Trophoblast cell (in vitro differentiated cells and primary cell): ENCODE measurements at regions not wholly inside any gene's neighbourhood (a gene's known extent, or its start where the extent isn't known, plus 50 kb on each side); places are given as distances from the start of the nearest gene placed in this dataset.
A peak's percentile ranks its signal among the peaks of the same experiment; 100 is the strongest.

Experiments
- DNase-seq, 2 donors: peaks; one replicate each; pipeline ENCODE4 v3.0.0-alpha.2; 2016
- H2AFZ ChIP-seq: 2 replicates; pipeline ENCODE4 v1.6.1; 2013; ENCODE audit warnings: low read length, moderate library complexity, mild to moderate bottlenecking; ENCODE audit not compliant: insufficient read depth, poor library complexity
- H2AK5ac ChIP-seq: 2 replicates; pipeline ENCODE4 v1.6.1; 2013; ENCODE audit warnings: mild to moderate bottlenecking, low read length
- H2BK120ac ChIP-seq: 2 replicates; pipeline ENCODE4 v1.6.1; 2013; ENCODE audit warnings: low read length, mild to moderate bottlenecking, moderate library complexity; ENCODE audit not compliant: insufficient read depth, poor library complexity
- H2BK12ac ChIP-seq: 2 replicates; pipeline ENCODE4 v1.6.1; 2013; ENCODE audit warnings: mild to moderate bottlenecking, low read length, moderate library complexity
- H2BK5ac ChIP-seq: 2 replicates; pipeline ENCODE4 v1.6.1; 2013; ENCODE audit warnings: low read length, low read depth, moderate library complexity, mild to moderate bottlenecking; ENCODE audit not compliant: poor library complexity
- H3K14ac ChIP-seq: 2 replicates; pipeline ENCODE4 v1.6.1; 2013; ENCODE audit warnings: mild to moderate bottlenecking, low read length
- H3K18ac ChIP-seq: 2 replicates; pipeline ENCODE4 v1.6.1; 2013; ENCODE audit warnings: mild to moderate bottlenecking, low read length
- H3K23ac ChIP-seq: 2 replicates; pipeline ENCODE4 v1.6.1; 2013; ENCODE audit warnings: low read length
- H3K27ac ChIP-seq: 2 replicates; pipeline ENCODE4 v1.5.1; 2013; ENCODE audit warnings: low read depth, mild to moderate bottlenecking, inconsistent platforms, low read length, moderate library complexity
- H3K27me3 ChIP-seq: 2 replicates; pipeline ENCODE4 v1.6.1; 2013; ENCODE audit warnings: inconsistent platforms, mild to moderate bottlenecking, low read length, moderate library complexity; ENCODE audit not compliant: insufficient read depth
- H3K36me3 ChIP-seq, 2 experiments: 1 replicate in 1 of 2; 2 replicates in 1 of 2; pipeline ENCODE4 v1.6.1; 2013; ENCODE audit warnings: low read length in 2 of 2, mild to moderate bottlenecking in 2 of 2, moderate library complexity in 1 of 2; ENCODE audit not compliant: insufficient read depth in 2 of 2, control insufficient read depth in 1 of 2
- H3K4ac ChIP-seq: 2 replicates; pipeline ENCODE4 v1.6.1; 2013; ENCODE audit warnings: low read depth, mild to moderate bottlenecking, low read length, moderate library complexity
- H3K4me1 ChIP-seq, 2 experiments: 1 replicate in 1 of 2; 2 replicates in 1 of 2; pipeline ENCODE4 v1.6.1; 2013; ENCODE audit warnings: low read length in 2 of 2, mild to moderate bottlenecking in 2 of 2, moderate library complexity in 1 of 2; ENCODE audit not compliant: insufficient read depth in 2 of 2, control insufficient read depth in 1 of 2
- H3K4me2 ChIP-seq: 2 replicates; pipeline ENCODE4 v1.6.1; 2013; ENCODE audit warnings: inconsistent platforms, mild to moderate bottlenecking, low read length, moderate library complexity
- H3K4me3 ChIP-seq: 2 replicates; pipeline ENCODE4 v1.5.1; 2013; ENCODE audit warnings: mild to moderate bottlenecking, low read depth, low read length, inconsistent platforms
- H3K79me1 ChIP-seq: one replicate; pipeline ENCODE4 v1.6.1; 2013; ENCODE audit warnings: low read length
- H3K79me2 ChIP-seq: 2 replicates; pipeline ENCODE4 v1.6.1; 2013; ENCODE audit warnings: low read length, mild to moderate bottlenecking; ENCODE audit not compliant: control insufficient read depth, insufficient read depth, poor library complexity
- H3K9ac ChIP-seq: 2 replicates; pipeline ENCODE4 v1.6.1; 2013; ENCODE audit warnings: mild to moderate bottlenecking, low read length
- H3K9me3 ChIP-seq: 2 replicates; pipeline ENCODE4 v1.6.1; 2013; ENCODE audit warnings: low read depth, mild to moderate bottlenecking, control low read depth, inconsistent platforms, low read length; ENCODE audit not compliant: insufficient read depth
- H4K12ac ChIP-seq: 2 replicates; pipeline ENCODE4 v1.6.1; 2013; ENCODE audit warnings: low read depth, mild to moderate bottlenecking, low read length, moderate library complexity
- H4K8ac ChIP-seq: 2 replicates; pipeline ENCODE4 v1.6.1; 2013; ENCODE audit warnings: low read depth, mild to moderate bottlenecking, low read length, moderate library complexity
- H4K91ac ChIP-seq: one replicate; pipeline ENCODE4 v1.6.1; 2013; ENCODE audit warnings: low read depth, mild to moderate bottlenecking, low read length, moderate library complexity
- WGBS: extraction: QIAGEN DNeasy Blood & Tissue Kit; methylation state at CpG from one replicate; pipeline ENCODE4 v1.1.7; 2013; ENCODE audit warnings: missing lambda C conversion rate; ENCODE audit not compliant: insufficient read length, insufficient coverage; ENCODE audit errors: extremely low coverage; 5-methylcytosine and 5-hydroxymethylcytosine counted together

DNA sequence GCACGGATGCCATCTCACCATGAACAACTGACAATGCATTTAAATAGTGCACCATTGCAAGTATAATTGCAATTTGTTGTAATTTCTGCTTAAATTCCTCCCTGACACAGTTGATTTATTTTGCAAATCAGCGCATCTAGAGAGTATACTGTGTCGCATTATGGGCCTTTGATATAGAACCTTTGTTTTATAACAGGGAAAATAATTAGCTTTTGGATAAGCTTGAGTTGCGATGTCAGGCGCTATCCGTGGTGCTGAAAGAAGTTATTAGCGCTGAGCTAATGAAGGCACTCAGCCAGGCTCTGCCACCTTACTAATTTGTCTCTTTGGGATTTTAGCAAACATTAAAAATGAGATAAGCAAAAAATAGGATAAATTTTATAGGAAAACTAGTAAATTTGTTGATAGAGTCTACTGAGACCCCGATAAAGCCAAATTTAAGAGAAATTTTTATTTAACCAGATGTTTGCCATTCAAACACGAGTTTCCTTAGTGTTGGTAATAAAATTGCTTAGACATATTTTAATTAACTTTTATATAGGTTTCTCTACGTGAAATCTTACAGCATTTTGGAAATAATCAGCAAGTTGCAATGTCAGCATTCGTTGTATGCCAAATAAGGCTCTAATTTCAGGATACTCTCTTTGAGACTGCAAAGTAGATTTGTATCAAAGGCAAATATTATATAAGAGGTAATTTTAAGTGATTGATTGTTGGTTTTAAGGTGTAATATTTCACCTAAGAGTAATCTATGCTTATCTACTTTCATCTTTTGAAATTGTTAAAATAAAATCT is 355.5 kb downstream of the TLR4 start:
- DNase-seq, result peak in 1 of 2 donors; percentile 55
- Histone ChIP-seq H3K4ac (no peak overlapping the region), H2BK120ac (no peak overlapping the region), H3K36me3 (no peaks in the 10 kb centered on the region), H2AFZ (no peak overlapping the region), H2BK12ac (no peak overlapping the region), H2AK5ac (no peak overlapping the region), H3K79me1 (no peaks in the 10 kb centered on the region), H4K12ac (no peak overlapping the region), H3K4me1 (no peaks in the 10 kb centered on the region), H3K27me3 (no peaks in the 10 kb centered on the region), H4K8ac (no peak overlapping the region), H2BK5ac (no peak overlapping the region), H4K91ac (no peak overlapping the region), H3K79me2 (no peaks in the 10 kb centered on the region), H3K9me3 (no peaks in the 10 kb centered on the region), H3K4me3 (no peak overlapping the region), H3K14ac (no peak overlapping the region), H3K4me2 (no peak overlapping the region), H3K23ac (no peak overlapping the region), H3K9ac (no peak overlapping the region), H3K27ac (no peak overlapping the region), H3K18ac (no peak overlapping the region)
- no CpG with 5 or more reads among the region's 11 CpGs for WGBS

DNA sequence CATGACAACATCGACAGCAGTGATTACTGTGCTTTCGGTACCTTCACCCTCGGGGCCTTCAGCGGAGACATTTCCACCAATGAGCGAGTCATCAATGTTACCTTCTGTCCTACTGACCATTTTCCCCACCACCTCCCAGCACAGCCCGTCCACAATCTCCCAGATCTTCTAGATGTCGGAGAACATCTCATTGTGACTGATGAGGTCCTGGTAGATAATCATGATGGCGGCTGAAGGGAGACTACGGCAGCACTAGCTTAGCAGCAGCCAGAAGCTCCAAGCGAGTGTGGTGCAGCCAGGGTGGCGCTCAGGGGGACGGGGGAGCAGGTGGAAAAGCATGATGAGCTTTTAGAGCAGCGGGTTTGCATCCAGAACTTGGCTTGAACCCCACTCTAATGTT is 379.0 kb downstream of the TLR4 start:
- no peak overlapping the region for H3K23ac ChIP-seq
- H2BK12ac ChIP-seq, result no peak overlapping the region
- no CpG with 5 or more reads among the region's 13 CpGs for WGBS
- H3K27me3 ChIP-seq, result no peaks in the 10 kb centered on the region
- no peak overlapping the region for H3K18ac ChIP-seq
- no peak overlapping the region for H3K4ac ChIP-seq
- H2AFZ ChIP-seq, result no peak overlapping the region
- H3K36me3 ChIP-seq, result no peaks in the 10 kb centered on the region
- H3K79me2 ChIP-seq, result no peaks in the 10 kb centered on the region
- H2AK5ac ChIP-seq, result no peak overlapping the region
- H3K14ac ChIP-seq, result no peak overlapping the region
- H3K4me2 ChIP-seq, result no peak overlapping the region
- H3K4me1 ChIP-seq, result no peaks in the 10 kb centered on the region
- H3K79me1 ChIP-seq, result no peaks in the 10 kb centered on the region
- H4K12ac ChIP-seq, result no peak overlapping the region
- H3K27ac ChIP-seq, result no peak overlapping the region
- no peak overlapping the region for H2BK5ac ChIP-seq
- no peak for DNase-seq
- no peak overlapping the region for H4K8ac ChIP-seq
- H3K9me3 ChIP-seq, result no peaks in the 10 kb centered on the region
- no peak overlapping the region for H3K4me3 ChIP-seq
- H3K9ac ChIP-seq, result no peak overlapping the region
- no peak overlapping the region for H2BK120ac ChIP-seq
- H4K91ac ChIP-seq, result no peak overlapping the region

DNA sequence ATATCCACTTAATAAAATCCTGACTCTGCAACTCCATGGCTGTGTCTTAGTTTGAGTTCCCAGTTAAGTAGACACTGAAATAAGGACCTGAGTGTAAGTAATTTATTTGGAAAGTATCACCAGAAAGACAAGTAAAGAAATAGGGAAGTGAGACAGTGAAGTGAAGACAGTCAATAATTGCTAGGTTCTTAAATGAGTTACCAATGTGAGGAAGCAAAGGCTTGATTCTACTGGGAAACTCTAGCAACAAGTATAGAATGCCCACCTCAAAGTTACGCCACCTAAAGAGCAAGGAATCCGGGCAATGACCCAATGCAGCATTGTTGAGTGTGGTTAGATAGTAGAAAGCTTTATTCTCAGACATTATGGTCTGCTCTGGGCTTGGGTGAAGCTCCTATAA is 383.9 kb downstream of the TLR4 start:
- H3K18ac ChIP-seq, result no peak overlapping the region
- no peak overlapping the region for H4K91ac ChIP-seq
- H3K23ac ChIP-seq, result no peak overlapping the region
- no peak overlapping the region for H3K14ac ChIP-seq
- H2AFZ ChIP-seq, result no peak overlapping the region
- no peak overlapping the region for H3K4me2 ChIP-seq
- no peak for DNase-seq
- H3K9ac ChIP-seq, result no peak overlapping the region
- no peak overlapping the region for H3K4ac ChIP-seq
- no peaks in the 10 kb centered on the region for H3K27me3 ChIP-seq
- no peak overlapping the region for H2AK5ac ChIP-seq
- H3K4me3 ChIP-seq, result no peak overlapping the region
- H4K12ac ChIP-seq, result no peak overlapping the region
- no peak overlapping the region for H2BK12ac ChIP-seq
- WGBS, result no CpG with 5 or more reads among the region's 2 CpGs
- no peak overlapping the region for H2BK5ac ChIP-seq
- no peaks in the 10 kb centered on the region for H3K79me1 ChIP-seq
- H3K4me1 ChIP-seq, result no peaks in the 10 kb centered on the region
- no peaks in the 10 kb centered on the region for H3K9me3 ChIP-seq
- H3K27ac ChIP-seq, result no peak overlapping the region
- no peak overlapping the region for H2BK120ac ChIP-seq
- no peaks in the 10 kb centered on the region for H3K79me2 ChIP-seq
- no peaks in the 10 kb centered on the region for H3K36me3 ChIP-seq
- H4K8ac ChIP-seq, result no peak overlapping the region

DNA sequence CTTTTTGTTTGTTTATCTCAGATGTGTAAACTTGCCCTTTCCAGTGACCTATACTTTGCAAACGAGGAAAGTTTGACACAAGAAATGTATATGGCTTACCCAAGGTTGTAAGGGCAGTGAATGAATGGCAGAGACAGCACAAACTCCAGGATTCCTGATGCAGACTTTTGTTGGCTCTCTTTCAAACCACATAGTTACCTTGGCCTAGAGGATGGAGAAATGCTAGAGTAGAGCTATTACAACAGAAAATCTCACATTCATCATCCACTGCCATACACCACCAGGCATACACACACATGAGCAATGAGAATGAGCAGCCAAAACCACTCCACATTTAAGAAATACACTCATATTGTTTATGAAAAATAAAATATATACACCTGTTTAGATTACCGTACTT is 387.0 kb downstream of the TLR4 start:
- Histone ChIP-seq H2BK5ac (no peak overlapping the region), H3K9me3 (no peaks in the 10 kb centered on the region), H4K8ac (no peak overlapping the region), H3K14ac (no peak overlapping the region), H3K79me2 (no peaks in the 10 kb centered on the region), H3K4ac (no peak overlapping the region), H3K4me1 (no peaks in the 10 kb centered on the region), H3K18ac (no peak overlapping the region), H3K9ac (no peak overlapping the region), H3K36me3 (no peaks in the 10 kb centered on the region), H3K27me3 (no peaks in the 10 kb centered on the region), H2BK120ac (no peak overlapping the region), H4K91ac (no peak overlapping the region), H3K79me1 (no peaks in the 10 kb centered on the region), H2AFZ (no peak overlapping the region), H4K12ac (no peak overlapping the region), H2BK12ac (no peak overlapping the region), H3K23ac (no peak overlapping the region), H3K4me3 (no peak overlapping the region), H2AK5ac (no peak overlapping the region), H3K4me2 (no peak overlapping the region), H3K27ac (no peak overlapping the region)
- DNase-seq, result no peak
- WGBS, result no CpG with 5 or more reads among the region's 2 CpGs
